Keratinocyte (primary cell): ENCODE measurements at regions not wholly inside any gene's neighbourhood (a gene's known extent, or its start where the extent isn't known, plus 50 kb on each side); places are given as distances from the start of the nearest gene placed in this dataset.

Source experiments
- DNase-seq: peaks from one replicate; pipeline ENCODE4 v3.0.0-alpha.2; 2011; ENCODE audit warnings: low read depth, missing footprints, low spot score
- FAIRE-seq: peaks from 2 replicates; lab custom pipeline; 2011; peaks lifted over from hg19 to GRCh38; lab: Jason Lieb, UNC
- H2AFZ ChIP-seq: 2 replicates; pipeline ENCODE4 v1.6.0; 2012; ENCODE audit warnings: low read length, control low read depth, inconsistent platforms; ENCODE audit not compliant: control insufficient read depth
- H3K27ac ChIP-seq: 2 replicates; pipeline ENCODE4 v1.5.1; 2011; ENCODE audit warnings: low read length; ENCODE audit not compliant: control insufficient read depth, insufficient read depth
- H3K27me3 ChIP-seq: 3 replicates; pipeline ENCODE4 v1.6.0; 2011; ENCODE audit warnings: low read length; ENCODE audit not compliant: control insufficient read depth, insufficient read depth; ENCODE audit errors: extremely low read depth
- H3K36me3 ChIP-seq, 2 experiments: 2 replicates in 1 of 2; 3 replicates in 1 of 2; pipeline ENCODE4 v1.5.1; 2011; ENCODE audit warnings: low read length in 2 of 2, mild to moderate bottlenecking in 1 of 2; ENCODE audit not compliant: control insufficient read depth in 2 of 2, insufficient read depth in 2 of 2; ENCODE audit errors: extremely low read depth in 1 of 2
- H3K4me1 ChIP-seq: 3 replicates; pipeline ENCODE4 v1.5.1; 2011; ENCODE audit warnings: low read length; ENCODE audit not compliant: control insufficient read depth, insufficient read depth; ENCODE audit errors: extremely low read depth
- H3K4me2 ChIP-seq: 3 replicates; pipeline ENCODE4 v1.6.0; 2011; ENCODE audit warnings: low read depth, low read length; ENCODE audit not compliant: control insufficient read depth, insufficient read depth; ENCODE audit errors: extremely low read depth
- H3K4me3 ChIP-seq, 3 experiments: fragments of 200-600 bp in 1 of 3; sonication (generic) in 1 of 3; 2 replicates in 2 of 3; 3 replicates in 1 of 3; pipeline ENCODE4 v1.5.1; 2011 to 2016; ENCODE audit warnings: low read length in 3 of 3, mild to moderate bottlenecking in 3 of 3, control low read depth in 2 of 3, inconsistent platforms in 1 of 3, low read depth in 1 of 3, mixed read lengths in 1 of 3, mixed run types in 1 of 3, moderate library complexity in 1 of 3; ENCODE audit not compliant: control insufficient read depth in 2 of 3, insufficient read depth in 2 of 3; ENCODE audit errors: extremely low read depth in 1 of 3
- H3K79me2 ChIP-seq: 2 replicates; pipeline ENCODE4 v1.6.0; 2012; ENCODE audit warnings: low read length; ENCODE audit not compliant: control insufficient read depth, insufficient read depth
- H3K9ac ChIP-seq: 3 replicates; pipeline ENCODE4 v1.6.0; 2011; ENCODE audit warnings: low read length; ENCODE audit not compliant: control insufficient read depth, insufficient read depth; ENCODE audit errors: extremely low read depth
- H3K9me1 ChIP-seq: 3 replicates; pipeline ENCODE4 v1.6.0; 2011; ENCODE audit warnings: low read length; ENCODE audit not compliant: control insufficient read depth, insufficient read depth; ENCODE audit errors: extremely low read depth
- H3K9me3 ChIP-seq: 2 replicates; pipeline ENCODE4 v1.5.1; 2012; ENCODE audit warnings: low read depth, low read length; ENCODE audit not compliant: control insufficient read depth
- H4K20me1 ChIP-seq: 3 replicates; pipeline ENCODE4 v1.6.0; 2011; ENCODE audit warnings: low read length; ENCODE audit not compliant: control insufficient read depth, insufficient read depth; ENCODE audit errors: extremely low read depth
- CTCF ChIP-seq, 3 experiments: IDR thresholded peaks in 1 of 3; conservative IDR thresholded peaks in 1 of 3; optimal IDR thresholded peaks in 1 of 3; 2 replicates in 2 of 3; 3 replicates in 1 of 3; pipeline versions ENCODE3 to v1.5.1; 2011; ENCODE audit warnings: low read length in 3 of 3, mild to moderate bottlenecking in 3 of 3, moderate library complexity in 2 of 3, control low read depth in 1 of 3, inconsistent platforms in 1 of 3; ENCODE audit not compliant: insufficient read depth in 2 of 3; ENCODE audit errors: extremely low read depth in 1 of 3
- EZH2 ChIP-seq: IDR thresholded peaks from one replicate; pipeline ENCODE4 v1.6.1; 2012; ENCODE audit warnings: inconsistent platforms, mild to moderate bottlenecking, low read length, moderate library complexity
- dilution Hi-C: fragments of 300-500 bp; cut with MboI; formaldehyde crosslinking; loops from one replicate; pipeline ENCODE4 v1.7.0; 2020; ENCODE audit warnings: low sequenced_read_pairs; ENCODE audit not compliant: extremely low pct_ligation_motif_present

DNA sequence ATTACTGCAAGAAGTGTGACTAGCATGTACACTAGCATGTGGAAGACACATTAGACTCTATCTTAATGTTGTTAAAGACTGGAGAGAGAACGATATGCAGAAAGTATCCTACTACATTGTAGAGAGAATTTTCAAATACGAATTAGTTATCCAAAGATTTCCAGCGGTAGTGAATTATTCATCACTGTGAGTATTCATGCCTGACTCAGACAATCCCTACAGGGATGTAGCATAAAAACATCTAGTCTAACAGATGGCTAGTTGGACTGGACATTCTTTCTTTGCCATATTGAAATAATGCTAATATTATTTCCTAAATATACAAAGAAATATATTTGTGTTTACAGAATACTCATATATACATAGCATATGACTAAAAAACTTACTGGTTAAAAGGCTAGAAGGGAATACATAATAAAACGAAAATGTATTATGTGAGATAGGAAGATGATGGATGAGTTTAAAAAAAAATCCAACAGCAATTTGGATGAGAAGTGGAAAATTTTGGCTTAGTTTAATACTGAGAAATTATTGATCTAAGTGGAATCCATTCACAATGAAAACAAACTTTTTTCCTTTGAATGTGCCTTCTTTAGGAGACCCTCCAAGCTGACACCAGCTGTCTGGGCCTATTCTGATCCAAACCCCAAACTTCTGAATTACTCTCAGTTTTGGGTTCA is 580.7 kb downstream of the RFPL4B start:
- Histone ChIP-seq H3K9me3 (no peaks in the 10 kb centered on the region), H3K9ac (no peak overlapping the region), H3K4me1 (no peaks in the 10 kb centered on the region), H2AFZ (no peak overlapping the region), H3K4me3 (no peak overlapping the region), H3K79me2 (no peaks in the 10 kb centered on the region), H3K27me3 (no peaks in the 10 kb centered on the region), H4K20me1 (no peaks in the 10 kb centered on the region), H3K36me3 (no peaks in the 10 kb centered on the region), H3K9me1 (no peaks in the 10 kb centered on the region), H3K27ac (no peak overlapping the region), H3K4me2 (no peak overlapping the region)
- no peak for DNase-seq
- peak; percentile 44 for FAIRE-seq
- dilution Hi-C loops = no loop called here
- TF ChIP-seq EZH2 (no peak), CTCF (optimal IDR thresholded peaks at IDR 0.05 in 1 of 3, IDR thresholded peaks at IDR 0.05 in 1 of 3, conservative IDR thresholded peaks at IDR 0.05 in 1 of 3; ENCODE audit: extremely low read depth in 1 of 3, insufficient read depth in 2 of 3, low read length in 3 of 3) (no peak)

- Histone ChIP-seq H3K4me2 (no peak overlapping the region), H3K79me2 (no peaks in the 10 kb centered on the region), H3K9me3 (no peaks in the 10 kb centered on the region), H3K4me3 (no peak overlapping the region), H3K27ac (no peak overlapping the region), H3K9me1 (no peaks in the 10 kb centered on the region), H3K9ac (no peak overlapping the region), H3K36me3 (no peaks in the 10 kb centered on the region), H3K27me3 (no peaks in the 10 kb centered on the region), H3K4me1 (no peaks in the 10 kb centered on the region), H2AFZ (no peak overlapping the region), H4K20me1 (no peaks in the 10 kb centered on the region)
- dilution Hi-C loops = no loop called here
- no peak for DNase-seq
- TF ChIP-seq CTCF (optimal IDR thresholded peaks at IDR 0.05 in 1 of 3, IDR thresholded peaks at IDR 0.05 in 1 of 3, conservative IDR thresholded peaks at IDR 0.05 in 1 of 3; ENCODE audit: extremely low read depth in 1 of 3, insufficient read depth in 2 of 3, low read length in 3 of 3) (no peak), EZH2 (no peak)
- no peak for FAIRE-seq
These were observed 582.5 kb downstream of the RFPL4B start for GRCh38 chr6:112929641-112930040.
